ENCODE measurements at regions not wholly inside any gene's neighbourhood (a gene's known extent, or its start where the extent isn't known, plus 50 kb on each side); places are given as distances from the start of the nearest gene placed in this dataset.

DNA sequence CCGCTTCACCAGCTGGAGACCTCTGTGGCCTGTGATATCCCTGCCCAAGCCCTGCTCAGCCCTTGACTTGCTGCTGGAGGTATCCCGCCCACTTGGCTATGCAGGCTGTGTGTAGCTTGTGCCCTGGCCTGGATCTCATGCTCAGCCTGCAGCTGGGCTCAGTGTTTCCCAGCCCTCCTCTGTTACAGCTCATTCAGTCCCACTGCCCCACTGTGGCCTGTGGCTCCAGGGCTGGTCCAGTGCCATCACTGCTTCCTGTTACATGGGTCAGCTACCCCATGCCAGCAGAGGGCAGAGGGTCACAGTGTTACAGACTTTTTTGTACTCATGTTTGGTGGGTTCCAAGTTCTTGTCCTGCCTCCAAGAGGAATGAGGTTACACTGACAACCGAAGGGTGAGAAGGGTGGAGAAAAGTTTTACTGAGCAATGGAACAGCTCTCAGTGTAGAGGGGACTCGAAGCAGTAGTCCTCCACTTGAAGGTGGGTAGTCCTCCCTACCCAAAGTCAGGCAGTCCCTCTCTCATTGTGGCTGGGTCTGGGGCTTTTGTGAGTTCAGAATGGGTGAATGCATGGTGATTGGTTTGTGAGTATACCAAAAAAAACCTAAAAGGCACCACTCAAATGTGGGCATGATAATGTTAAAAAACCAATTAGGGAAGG is 100.4 kb downstream of the ANKRD7 start:
- Histone ChIP-seq H3K79me2 (ENCODE audit: low read length) (no peaks in the 10 kb centered on the region), H3K4me1 (ENCODE audit: low read length) (peaks cover 8% of the 10 kb centered on the region), H3K9ac (ENCODE audit: low read length) (no peak overlapping the region), H3K9me3 (ENCODE audit: insufficient read depth, low read length) (no peaks in the 10 kb centered on the region), H3K4me3 (ENCODE audit: low read length) (no peak overlapping the region), H3K4me2 (ENCODE audit: low read length) (no peak overlapping the region), H3K36me3 (replicated peaks; ENCODE audit: low read depth, low read length) (no peaks in the 10 kb centered on the region), H3K27me3 (ENCODE audit: low read depth, low read length) (no peaks in the 10 kb centered on the region), H4K20me1 (ENCODE audit: insufficient read depth, low read length) (no peaks in the 10 kb centered on the region), H2AFZ (ENCODE audit: low read depth, low read length) (no peak overlapping the region), H3K27ac (ENCODE audit: low read length) (no peak overlapping the region)
- no peak for TF ChIP-seq EZH2phosphoT487 (IDR thresholded peaks at IDR 0.05; ENCODE audit: low read depth)
- TF ChIP-seq, protein P1, sequence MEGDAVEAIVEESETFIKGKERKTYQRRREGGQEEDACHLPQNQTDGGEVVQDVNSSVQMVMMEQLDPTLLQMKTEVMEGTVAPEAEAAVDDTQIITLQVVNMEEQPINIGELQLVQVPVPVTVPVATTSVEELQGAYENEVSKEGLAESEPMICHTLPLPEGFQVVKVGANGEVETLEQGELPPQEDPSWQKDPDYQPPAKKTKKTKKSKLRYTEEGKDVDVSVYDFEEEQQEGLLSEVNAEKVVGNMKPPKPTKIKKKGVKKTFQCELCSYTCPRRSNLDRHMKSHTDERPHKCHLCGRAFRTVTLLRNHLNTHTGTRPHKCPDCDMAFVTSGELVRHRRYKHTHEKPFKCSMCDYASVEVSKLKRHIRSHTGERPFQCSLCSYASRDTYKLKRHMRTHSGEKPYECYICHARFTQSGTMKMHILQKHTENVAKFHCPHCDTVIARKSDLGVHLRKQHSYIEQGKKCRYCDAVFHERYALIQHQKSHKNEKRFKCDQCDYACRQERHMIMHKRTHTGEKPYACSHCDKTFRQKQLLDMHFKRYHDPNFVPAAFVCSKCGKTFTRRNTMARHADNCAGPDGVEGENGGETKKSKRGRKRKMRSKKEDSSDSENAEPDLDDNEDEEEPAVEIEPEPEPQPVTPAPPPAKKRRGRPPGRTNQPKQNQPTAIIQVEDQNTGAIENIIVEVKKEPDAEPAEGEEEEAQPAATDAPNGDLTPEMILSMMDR (IDR thresholded peaks at IDR 0.05; ENCODE audit: low read depth, low read length), result no peak

GRCh38 chr7:118325450-118325808 is 100.9 kb downstream of the ANKRD7 start:
- TF ChIP-seq, protein P1 (IDR thresholded peaks at IDR 0.05; ENCODE audit: low read depth, low read length), result no peak
- Histone ChIP-seq H2AFZ (ENCODE audit: low read depth, low read length) (no peak overlapping the region), H4K20me1 (ENCODE audit: insufficient read depth, low read length) (no peaks in the 10 kb centered on the region)

GRCh38 chr7:118327174-118327573 is 102.7 kb downstream of the ANKRD7 start:
- peaks cover 8% of the 10 kb centered on the region for H3K4me1 ChIP-seq (ENCODE audit: low read length)
- no peak overlapping the region for H3K4me3 ChIP-seq (ENCODE audit: low read length)
- no peaks in the 10 kb centered on the region for H4K20me1 ChIP-seq (ENCODE audit: insufficient read depth, low read length)
- no peak overlapping the region for H3K4me2 ChIP-seq (ENCODE audit: low read length)
- H3K9me3 ChIP-seq (ENCODE audit: insufficient read depth, low read length), result no peaks in the 10 kb centered on the region
- no peak overlapping the region for H3K9ac ChIP-seq (ENCODE audit: low read length)
- H3K27ac ChIP-seq (ENCODE audit: low read length), result no peak overlapping the region
- H3K27me3 ChIP-seq (ENCODE audit: low read depth, low read length), result no peaks in the 10 kb centered on the region
- TF ChIP-seq, protein P1 (IDR thresholded peaks at IDR 0.05; ENCODE audit: low read depth, low read length), result no peak
- TF ChIP-seq EZH2phosphoT487 (IDR thresholded peaks at IDR 0.05; ENCODE audit: low read depth), result no peak
- no peak overlapping the region for H2AFZ ChIP-seq (ENCODE audit: low read depth, low read length)
- H3K36me3 ChIP-seq (replicated peaks; ENCODE audit: low read depth, low read length), result no peaks in the 10 kb centered on the region
- H3K79me2 ChIP-seq (ENCODE audit: low read length), result no peaks in the 10 kb centered on the region

More at GRCh38 chr7:118325450-118325808, 100.9 kb downstream of the ANKRD7 start:
- no peaks in the 10 kb centered on the region for H3K9me3 ChIP-seq (ENCODE audit: insufficient read depth, low read length)
- no peak overlapping the region for H3K4me3 ChIP-seq (ENCODE audit: low read length)
- no peak overlapping the region for H3K27ac ChIP-seq (ENCODE audit: low read length)
- H3K9ac ChIP-seq (ENCODE audit: low read length), result no peak overlapping the region
- H3K36me3 ChIP-seq (replicated peaks; ENCODE audit: low read depth, low read length), result no peaks in the 10 kb centered on the region
- H3K27me3 ChIP-seq (ENCODE audit: low read depth, low read length), result no peaks in the 10 kb centered on the region
- peaks cover 8% of the 10 kb centered on the region for H3K4me1 ChIP-seq (ENCODE audit: low read length)
- no peak overlapping the region for H3K4me2 ChIP-seq (ENCODE audit: low read length)
- no peaks in the 10 kb centered on the region for H3K79me2 ChIP-seq (ENCODE audit: low read length)

GRCh38 chr7:118328505-118329211 is 104.2 kb downstream of the ANKRD7 start:
- no peak for TF ChIP-seq EZH2phosphoT487 (IDR thresholded peaks at IDR 0.05; ENCODE audit: low read depth)
- Histone ChIP-seq H3K36me3 (replicated peaks; ENCODE audit: low read depth, low read length) (no peaks in the 10 kb centered on the region), H3K4me1 (ENCODE audit: low read length) (peaks cover 8% of the 10 kb centered on the region), H3K79me2 (ENCODE audit: low read length) (no peaks in the 10 kb centered on the region), H3K4me2 (ENCODE audit: low read length) (no peak overlapping the region), H2AFZ (ENCODE audit: low read depth, low read length) (no peak overlapping the region), H4K20me1 (ENCODE audit: insufficient read depth, low read length) (no peaks in the 10 kb centered on the region), H3K4me3 (ENCODE audit: low read length) (no peak overlapping the region), H3K9ac (ENCODE audit: low read length) (no peak overlapping the region), H3K9me3 (ENCODE audit: insufficient read depth, low read length) (no peaks in the 10 kb centered on the region), H3K27ac (ENCODE audit: low read length) (no peak overlapping the region), H3K27me3 (ENCODE audit: low read depth, low read length) (no peaks in the 10 kb centered on the region)

Measured in OCI-LY3 (cell line).